ENCODE measurements at regions not wholly inside any gene's neighbourhood (a gene's known extent, or its start where the extent isn't known, plus 50 kb on each side); places are given as distances from the start of the nearest gene placed in this dataset.
"Not testable (repeated sequence)": the region's sequence is repeated elsewhere in the genome, so short reads cannot be mapped to it uniquely, and the experiment has no call there.

DNA sequence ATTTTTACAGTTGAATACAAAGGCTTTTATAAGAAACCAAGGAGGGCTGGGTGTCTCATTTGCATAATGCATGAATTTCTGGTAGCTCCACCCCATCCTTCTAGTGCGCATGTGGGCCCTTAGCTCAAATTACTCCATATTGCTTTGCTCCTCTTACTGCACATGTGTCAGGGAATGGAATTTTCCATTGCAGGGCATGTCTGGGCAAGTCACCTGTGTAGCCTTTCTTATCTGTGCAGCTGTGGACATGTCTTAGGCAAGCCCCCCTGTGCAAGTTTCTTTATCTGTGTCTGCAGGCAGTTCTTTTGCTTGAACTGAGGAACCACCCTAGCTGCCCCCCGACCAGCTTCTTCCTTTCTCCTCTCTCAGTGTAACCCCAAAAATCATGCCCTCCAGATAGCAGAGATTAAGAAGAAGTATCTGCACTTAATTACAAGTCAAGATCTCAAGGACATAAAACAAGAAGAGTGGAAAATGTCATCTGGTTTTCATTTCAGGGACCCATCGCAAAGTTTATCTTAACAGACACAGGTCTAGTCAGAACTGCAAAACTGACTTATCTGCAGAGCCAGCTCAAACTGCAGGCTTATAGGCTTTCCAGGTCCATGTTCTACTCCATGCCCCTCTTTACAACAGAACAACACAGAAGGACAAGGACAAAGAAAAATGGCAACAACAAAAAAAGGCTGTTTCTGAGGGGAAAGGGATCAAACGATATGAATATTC is 137.9 kb upstream of the HS3ST4 start:
- peaks cover 0 to 14% of the 10 kb centered on the region in 2 donors for H3K9me3 ChIP-seq
- TF ChIP-seq CTCF (IDR thresholded peaks at IDR 0.05) (no peak), POLR2AphosphoS5 (IDR thresholded peaks at IDR 0.05) (no peak), POLR2A (IDR thresholded peaks at IDR 0.05) (no peak)
- H3K27ac ChIP-seq = no peak overlapping the region
- H3K4me1 ChIP-seq = no peaks in the 10 kb centered on the region
- no peak overlapping the region for H3K4me3 ChIP-seq
- no peak for DNase-seq (ENCODE audit: low spot score in 2 of 2)
- no peaks in the 10 kb centered on the region for H3K27me3 ChIP-seq
- no peaks in the 10 kb centered on the region for H3K36me3 ChIP-seq
- intact Hi-C loops (cut with DNase I; ENCODE audit: low total_unique reads) = no loop called here

DNA sequence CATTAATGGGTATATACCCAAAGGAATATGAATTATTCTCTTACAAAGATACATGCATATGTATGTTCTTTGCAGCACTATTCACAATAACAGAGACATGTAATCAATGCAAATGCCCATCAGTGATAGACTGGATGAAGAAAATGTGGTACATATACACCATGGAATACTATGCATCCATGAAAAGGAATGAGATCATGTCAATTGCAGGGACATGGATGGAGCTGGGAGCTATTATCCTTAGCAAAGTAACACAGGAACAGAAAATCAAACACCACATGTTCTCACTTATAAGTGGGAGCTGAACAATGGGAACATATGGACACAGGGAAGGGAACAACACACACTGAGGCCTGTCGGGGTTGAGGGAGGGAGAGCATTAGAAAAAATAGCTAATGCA is 141.1 kb upstream of the HS3ST4 start:
- no peak for DNase-seq (ENCODE audit: low spot score in 2 of 2)
- no peak overlapping the region for H3K27ac ChIP-seq
- H3K4me3 ChIP-seq = no peak overlapping the region
- peaks cover 0 to 14% of the 10 kb centered on the region in 2 donors for H3K9me3 ChIP-seq
- intact Hi-C loops (cut with DNase I; ENCODE audit: low total_unique reads) = no loop called here
- no peak for TF ChIP-seq POLR2AphosphoS5 (IDR thresholded peaks at IDR 0.05)
- TF ChIP-seq POLR2A (IDR thresholded peaks at IDR 0.05) = no peak
- H3K36me3 ChIP-seq = no peaks in the 10 kb centered on the region
- H3K4me1 ChIP-seq = no peaks in the 10 kb centered on the region
- no peaks in the 10 kb centered on the region for H3K27me3 ChIP-seq

DNA sequence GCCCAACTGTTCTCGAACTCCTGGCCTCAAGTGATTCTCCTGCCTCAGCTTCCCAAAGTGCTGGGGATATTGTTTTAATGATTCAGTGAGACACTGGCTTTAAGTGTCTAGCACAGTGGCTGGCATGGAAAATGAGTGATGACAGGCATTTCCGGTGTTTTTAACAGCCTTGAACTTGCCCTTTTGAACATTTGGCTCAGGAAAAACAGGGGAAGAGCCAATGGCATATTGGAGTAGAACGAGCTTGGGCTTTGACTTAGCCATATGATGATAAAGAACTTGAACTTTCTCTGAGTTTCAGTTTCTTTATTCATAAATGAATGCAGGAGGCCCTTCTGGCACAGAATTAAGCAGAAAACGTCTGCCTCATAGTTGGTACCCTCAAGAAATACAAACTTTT is 145.0 kb upstream of the HS3ST4 start:
- TF ChIP-seq POLR2A (IDR thresholded peaks at IDR 0.05) (no peak), POLR2AphosphoS5 (IDR thresholded peaks at IDR 0.05) (no peak), CTCF (IDR thresholded peaks at IDR 0.05) (no peak)
- Histone ChIP-seq H3K27ac (no peak overlapping the region), H3K9me3 (peaks cover 0 to 6% of the 10 kb centered on the region in 2 donors), H3K27me3 (no peaks in the 10 kb centered on the region), H3K4me3 (no peak overlapping the region), H3K4me1 (no peaks in the 10 kb centered on the region), H3K36me3 (no peaks in the 10 kb centered on the region)
- DNase-seq (ENCODE audit: low spot score in 2 of 2) = no peak
- intact Hi-C loops (cut with DNase I; ENCODE audit: low total_unique reads) = no loop called here

- Histone ChIP-seq H3K27me3 (no peaks in the 10 kb centered on the region), H3K36me3 (no peaks in the 10 kb centered on the region), H3K4me1 (no peaks in the 10 kb centered on the region), H3K4me3 (no peak overlapping the region), H3K9me3 (peaks cover 0 to under 1% of the 10 kb centered on the region in 2 donors), H3K27ac (no peak overlapping the region)
- intact Hi-C loops (cut with DNase I; ENCODE audit: low total_unique reads) = no loop called here
- TF ChIP-seq POLR2AphosphoS5 (IDR thresholded peaks at IDR 0.05) (no peak), POLR2A (IDR thresholded peaks at IDR 0.05) (no peak), CTCF (IDR thresholded peaks at IDR 0.05) (no peak)
- DNase-seq (ENCODE audit: low spot score in 2 of 2) = no peak
Measured at GRCh38 chr16:25544294-25544693, 147.5 kb upstream of the HS3ST4 start.

DNA sequence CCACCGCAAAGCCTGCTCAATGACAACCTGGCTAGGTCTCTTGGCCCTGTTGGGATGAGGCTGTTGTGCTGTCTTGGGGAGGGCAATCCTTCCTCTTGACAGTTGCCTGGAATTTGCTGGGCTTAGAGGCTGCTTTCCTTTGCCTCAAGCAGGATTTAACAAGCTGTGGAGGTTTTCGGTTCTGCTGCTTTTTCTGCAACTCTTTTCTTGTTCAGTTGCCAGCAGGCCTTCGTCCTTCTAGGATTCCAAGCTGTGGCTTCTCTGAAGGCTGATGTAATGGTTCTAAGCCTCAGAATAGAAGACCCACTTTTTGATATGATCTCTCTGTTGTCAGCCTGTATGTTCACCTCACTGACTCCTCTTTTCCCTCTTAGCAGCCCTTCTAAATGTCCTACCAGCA is 149.5 kb upstream of the HS3ST4 start:
- H3K4me1 ChIP-seq = no peaks in the 10 kb centered on the region
- no peaks in the 10 kb centered on the region for H3K36me3 ChIP-seq
- intact Hi-C loops (cut with DNase I; ENCODE audit: low total_unique reads) = no loop called here
- DNase-seq (ENCODE audit: low spot score in 2 of 2) = no peak
- no peak overlapping the region for H3K27ac ChIP-seq
- no peaks in the 10 kb centered on the region for H3K27me3 ChIP-seq
- TF ChIP-seq POLR2AphosphoS5 (IDR thresholded peaks at IDR 0.05) = no peak
- no peak for TF ChIP-seq CTCF (IDR thresholded peaks at IDR 0.05)
- no peak for TF ChIP-seq POLR2A (IDR thresholded peaks at IDR 0.05)
- no peak overlapping the region for H3K4me3 ChIP-seq
- H3K9me3 ChIP-seq = no peaks in the 10 kb centered on the region

DNA sequence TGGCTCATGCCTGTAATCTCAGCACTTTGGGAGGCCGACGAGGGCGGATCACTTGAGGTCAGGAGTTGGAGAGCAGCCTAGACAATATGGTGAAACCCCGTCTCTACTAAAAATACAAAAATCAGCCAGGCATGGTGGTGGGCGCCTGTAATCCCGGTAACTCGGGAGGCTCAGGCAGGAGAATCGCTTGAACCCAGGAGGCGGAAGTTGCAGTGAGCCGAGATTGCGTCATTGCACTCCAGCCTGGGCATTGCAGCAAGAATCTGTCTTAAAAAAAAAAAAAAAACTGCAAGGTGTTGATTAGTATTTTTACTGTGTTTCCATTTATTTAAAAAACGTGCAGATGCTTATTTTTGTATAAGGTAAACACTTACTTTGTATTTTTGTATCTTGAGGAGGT is 152.0 kb upstream of the HS3ST4 start:
- DNase-seq (ENCODE audit: low spot score in 2 of 2); H3K4me3 ChIP-seq; H3K9me3 ChIP-seq; H3K27ac ChIP-seq; H3K27me3 ChIP-seq; intact Hi-C loops (cut with DNase I; ENCODE audit: low total_unique reads); H3K36me3 ChIP-seq; H3K4me1 ChIP-seq: not testable (repeated sequence)
